WTC11 (cell line): ENCODE measurements at regions not wholly inside any gene's neighbourhood (a gene's known extent, or its start where the extent isn't known, plus 50 kb on each side); places are given as distances from the start of the nearest gene placed in this dataset.

Experiments
- FOXJ3 ChIP-seq: sonication (generic); formaldehyde crosslinking; IDR thresholded peaks from 2 replicates; pipeline ENCODE4 v1.9.0; 2021; ENCODE audit warnings: missing genetic modification reagents, mild to moderate bottlenecking, borderline replicate concordance
- GTF2I ChIP-seq: fragments of 250-450 bp; sonication (Bioruptor Pico); conservative IDR thresholded peaks from 2 replicates; pipeline ENCODE4 v1.4.0; 2021; ENCODE audit warnings: mild to moderate bottlenecking
- MYBL2 ChIP-seq: sonication (generic); formaldehyde crosslinking; IDR thresholded peaks from 2 replicates; pipeline ENCODE4 v1.8.1; 2023; ENCODE audit warnings: mild to moderate bottlenecking, moderate library complexity, missing genetic modification reagents
- TP53 ChIP-seq: sonication (generic); formaldehyde crosslinking; IDR thresholded peaks from 2 replicates; pipeline ENCODE4 v1.8.1; 2023; ENCODE audit warnings: mild to moderate bottlenecking, missing genetic modification reagents
- TF ChIP-seq, protein P1 (sequence below): sonication (generic); formaldehyde crosslinking; IDR thresholded peaks from 2 replicates; pipeline ENCODE4 v1.8.0; 2022; ENCODE audit warnings: mild to moderate bottlenecking, missing genetic modification reagents
- TF ChIP-seq, protein P2 (sequence below): sonication (generic); formaldehyde crosslinking; IDR thresholded peaks from 2 replicates; pipeline ENCODE4 v1.8.0; 2022; ENCODE audit warnings: mild to moderate bottlenecking, missing genetic modification reagents
- TF ChIP-seq, protein P3 (sequence below): fragments of 200-600 bp; IDR thresholded peaks from 2 replicates; pipeline ENCODE4 v1.8.0; 2022; ENCODE audit warnings: antibody characterized with exemption
- TF ChIP-seq, protein P4 (sequence below): sonication (generic); formaldehyde crosslinking; IDR thresholded peaks from 2 replicates; pipeline ENCODE4 v1.8.1; 2023; ENCODE audit warnings: mild to moderate bottlenecking, missing genetic modification reagents, moderate library complexity
- TF ChIP-seq, protein P5 (sequence below): sonication (generic); formaldehyde crosslinking; IDR thresholded peaks from 2 replicates; pipeline ENCODE4 v1.8.0; 2022; ENCODE audit warnings: mild to moderate bottlenecking, missing genetic modification reagents

DNA sequence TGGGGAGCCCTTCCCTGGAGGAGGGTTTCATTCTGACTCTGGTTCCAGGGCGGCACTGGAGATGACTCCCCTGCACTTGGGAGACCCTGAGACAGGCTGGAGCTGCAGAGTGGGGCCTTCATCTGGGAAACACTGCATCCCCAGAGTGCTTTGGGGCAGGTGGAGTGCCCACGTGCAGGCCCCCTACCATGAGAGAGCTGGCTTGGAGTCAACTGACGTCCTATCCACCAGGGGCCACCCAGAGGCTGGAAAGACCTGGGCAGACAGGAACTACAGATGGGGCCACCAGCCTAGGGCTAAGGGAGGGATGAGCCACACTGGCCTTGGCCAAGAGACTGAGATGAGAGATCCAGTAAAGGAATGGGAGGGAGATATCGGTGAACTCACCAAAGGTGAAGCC lies 153.8 kb downstream of the ASB1 start:
- TF ChIP-seq, protein P1, sequence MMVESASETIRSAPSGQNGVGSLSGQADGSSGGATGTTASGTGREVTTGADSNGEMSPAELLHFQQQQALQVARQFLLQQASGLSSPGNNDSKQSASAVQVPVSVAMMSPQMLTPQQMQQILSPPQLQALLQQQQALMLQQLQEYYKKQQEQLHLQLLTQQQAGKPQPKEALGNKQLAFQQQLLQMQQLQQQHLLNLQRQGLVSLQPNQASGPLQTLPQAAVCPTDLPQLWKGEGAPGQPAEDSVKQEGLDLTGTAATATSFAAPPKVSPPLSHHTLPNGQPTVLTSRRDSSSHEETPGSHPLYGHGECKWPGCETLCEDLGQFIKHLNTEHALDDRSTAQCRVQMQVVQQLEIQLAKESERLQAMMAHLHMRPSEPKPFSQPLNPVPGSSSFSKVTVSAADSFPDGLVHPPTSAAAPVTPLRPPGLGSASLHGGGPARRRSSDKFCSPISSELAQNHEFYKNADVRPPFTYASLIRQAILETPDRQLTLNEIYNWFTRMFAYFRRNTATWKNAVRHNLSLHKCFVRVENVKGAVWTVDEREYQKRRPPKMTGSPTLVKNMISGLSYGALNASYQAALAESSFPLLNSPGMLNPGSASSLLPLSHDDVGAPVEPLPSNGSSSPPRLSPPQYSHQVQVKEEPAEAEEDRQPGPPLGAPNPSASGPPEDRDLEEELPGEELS (CRISPR knock-in tag) = no peak
- TF ChIP-seq TP53 (CRISPR knock-in tag) (no peak), FOXJ3 (CRISPR knock-in tag) (no peak), GTF2I (CRISPR knock-in tag) (no peak), MYBL2 (CRISPR knock-in tag) (no peak)
- TF ChIP-seq, protein P2, sequence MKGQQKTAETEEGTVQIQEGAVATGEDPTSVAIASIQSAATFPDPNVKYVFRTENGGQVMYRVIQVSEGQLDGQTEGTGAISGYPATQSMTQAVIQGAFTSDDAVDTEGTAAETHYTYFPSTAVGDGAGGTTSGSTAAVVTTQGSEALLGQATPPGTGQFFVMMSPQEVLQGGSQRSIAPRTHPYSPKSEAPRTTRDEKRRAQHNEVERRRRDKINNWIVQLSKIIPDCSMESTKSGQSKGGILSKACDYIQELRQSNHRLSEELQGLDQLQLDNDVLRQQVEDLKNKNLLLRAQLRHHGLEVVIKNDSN (CRISPR knock-in tag) = no peak
- TF ChIP-seq, protein P3, sequence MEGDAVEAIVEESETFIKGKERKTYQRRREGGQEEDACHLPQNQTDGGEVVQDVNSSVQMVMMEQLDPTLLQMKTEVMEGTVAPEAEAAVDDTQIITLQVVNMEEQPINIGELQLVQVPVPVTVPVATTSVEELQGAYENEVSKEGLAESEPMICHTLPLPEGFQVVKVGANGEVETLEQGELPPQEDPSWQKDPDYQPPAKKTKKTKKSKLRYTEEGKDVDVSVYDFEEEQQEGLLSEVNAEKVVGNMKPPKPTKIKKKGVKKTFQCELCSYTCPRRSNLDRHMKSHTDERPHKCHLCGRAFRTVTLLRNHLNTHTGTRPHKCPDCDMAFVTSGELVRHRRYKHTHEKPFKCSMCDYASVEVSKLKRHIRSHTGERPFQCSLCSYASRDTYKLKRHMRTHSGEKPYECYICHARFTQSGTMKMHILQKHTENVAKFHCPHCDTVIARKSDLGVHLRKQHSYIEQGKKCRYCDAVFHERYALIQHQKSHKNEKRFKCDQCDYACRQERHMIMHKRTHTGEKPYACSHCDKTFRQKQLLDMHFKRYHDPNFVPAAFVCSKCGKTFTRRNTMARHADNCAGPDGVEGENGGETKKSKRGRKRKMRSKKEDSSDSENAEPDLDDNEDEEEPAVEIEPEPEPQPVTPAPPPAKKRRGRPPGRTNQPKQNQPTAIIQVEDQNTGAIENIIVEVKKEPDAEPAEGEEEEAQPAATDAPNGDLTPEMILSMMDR = no peak
- TF ChIP-seq, protein P4, sequence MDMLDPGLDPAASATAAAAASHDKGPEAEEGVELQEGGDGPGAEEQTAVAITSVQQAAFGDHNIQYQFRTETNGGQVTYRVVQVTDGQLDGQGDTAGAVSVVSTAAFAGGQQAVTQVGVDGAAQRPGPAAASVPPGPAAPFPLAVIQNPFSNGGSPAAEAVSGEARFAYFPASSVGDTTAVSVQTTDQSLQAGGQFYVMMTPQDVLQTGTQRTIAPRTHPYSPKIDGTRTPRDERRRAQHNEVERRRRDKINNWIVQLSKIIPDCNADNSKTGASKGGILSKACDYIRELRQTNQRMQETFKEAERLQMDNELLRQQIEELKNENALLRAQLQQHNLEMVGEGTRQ (CRISPR knock-in tag) = no peak
- TF ChIP-seq, protein P5, sequence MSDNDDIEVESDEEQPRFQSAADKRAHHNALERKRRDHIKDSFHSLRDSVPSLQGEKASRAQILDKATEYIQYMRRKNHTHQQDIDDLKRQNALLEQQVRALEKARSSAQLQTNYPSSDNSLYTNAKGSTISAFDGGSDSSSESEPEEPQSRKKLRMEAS (CRISPR knock-in tag) = no peak
